ENCODE measurements at regions not wholly inside any gene's neighbourhood (a gene's known extent, or its start where the extent isn't known, plus 50 kb on each side); places are given as distances from the start of the nearest gene placed in this dataset.

DNA sequence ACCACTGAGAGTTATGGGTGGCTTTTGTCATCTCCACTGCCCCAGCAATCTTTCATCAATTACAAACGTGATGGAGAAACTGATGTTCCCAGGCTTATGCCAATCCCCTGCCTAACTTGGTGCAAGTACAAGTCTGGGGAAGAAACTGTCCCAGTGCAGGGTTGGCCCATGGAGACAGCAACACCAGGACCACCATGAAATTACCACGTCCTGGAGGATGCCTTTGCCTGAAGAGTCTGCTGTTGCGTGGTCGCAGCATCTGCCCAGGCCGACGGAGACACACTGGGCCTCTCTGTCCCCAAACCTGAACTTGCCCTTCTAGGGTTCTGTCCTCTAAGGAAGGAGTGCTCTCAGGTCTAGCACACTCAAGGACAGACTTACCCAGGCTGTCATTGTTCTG lies 496.8 kb upstream of the RAB6C start:
- TF ChIP-seq, protein P1, sequence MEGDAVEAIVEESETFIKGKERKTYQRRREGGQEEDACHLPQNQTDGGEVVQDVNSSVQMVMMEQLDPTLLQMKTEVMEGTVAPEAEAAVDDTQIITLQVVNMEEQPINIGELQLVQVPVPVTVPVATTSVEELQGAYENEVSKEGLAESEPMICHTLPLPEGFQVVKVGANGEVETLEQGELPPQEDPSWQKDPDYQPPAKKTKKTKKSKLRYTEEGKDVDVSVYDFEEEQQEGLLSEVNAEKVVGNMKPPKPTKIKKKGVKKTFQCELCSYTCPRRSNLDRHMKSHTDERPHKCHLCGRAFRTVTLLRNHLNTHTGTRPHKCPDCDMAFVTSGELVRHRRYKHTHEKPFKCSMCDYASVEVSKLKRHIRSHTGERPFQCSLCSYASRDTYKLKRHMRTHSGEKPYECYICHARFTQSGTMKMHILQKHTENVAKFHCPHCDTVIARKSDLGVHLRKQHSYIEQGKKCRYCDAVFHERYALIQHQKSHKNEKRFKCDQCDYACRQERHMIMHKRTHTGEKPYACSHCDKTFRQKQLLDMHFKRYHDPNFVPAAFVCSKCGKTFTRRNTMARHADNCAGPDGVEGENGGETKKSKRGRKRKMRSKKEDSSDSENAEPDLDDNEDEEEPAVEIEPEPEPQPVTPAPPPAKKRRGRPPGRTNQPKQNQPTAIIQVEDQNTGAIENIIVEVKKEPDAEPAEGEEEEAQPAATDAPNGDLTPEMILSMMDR (IDR thresholded peaks at IDR 0.05; ENCODE audit: insufficient read depth, low read length, poor library complexity, severe bottlenecking): no peak
- no peak for TF ChIP-seq EZH2phosphoT487 (conservative IDR thresholded peaks at IDR 0.05; ENCODE audit: low read length)
